ENCODE measurements at regions not wholly inside any gene's neighbourhood (a gene's known extent, or its start where the extent isn't known, plus 50 kb on each side); places are given as distances from the start of the nearest gene placed in this dataset.
"Not testable (repeated sequence)": the region's sequence is repeated elsewhere in the genome, so short reads cannot be mapped to it uniquely, and the experiment has no call there.

DNA sequence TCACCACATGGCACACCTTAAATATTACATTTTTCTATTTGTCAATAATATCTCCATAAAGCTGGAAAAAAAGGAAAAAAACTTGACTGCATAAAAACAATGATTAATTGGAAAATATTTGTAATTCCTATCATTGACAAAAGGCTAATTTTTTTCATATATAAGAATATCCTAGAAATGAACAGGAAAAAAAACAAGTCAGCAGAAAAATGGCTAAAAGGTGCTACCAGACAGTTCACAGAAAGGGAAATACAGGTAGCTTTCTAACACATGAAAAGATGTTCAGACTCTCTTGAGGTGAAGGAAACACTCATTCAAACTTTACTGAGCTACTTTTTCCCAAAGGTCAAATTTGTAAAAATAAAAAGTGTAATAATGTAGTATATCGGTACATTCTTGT, 104.1 kb upstream of the SCAF8 start:
- intact Hi-C loops (cut with DNase I): no loop called here
- peaks cover 3% of the 10 kb centered on the region for H3K27me3 ChIP-seq
- H3K36me3 ChIP-seq (replicated peaks in 1 of 2): no peaks in the 10 kb centered on the region
- no peak for DNase-seq
- H3K4me3 ChIP-seq: no peak overlapping the region
- H3K9me3 ChIP-seq (replicated peaks in 1 of 3): no peaks in the 10 kb centered on the region
- WGBS, 4 donors: 83 to 97% (median 88%) methylated on average over 1 of the region's 1 CpG
- no peaks in the 10 kb centered on the region for H3K4me1 ChIP-seq (replicated peaks in 1 of 2)
- TF ChIP-seq, protein P1, sequence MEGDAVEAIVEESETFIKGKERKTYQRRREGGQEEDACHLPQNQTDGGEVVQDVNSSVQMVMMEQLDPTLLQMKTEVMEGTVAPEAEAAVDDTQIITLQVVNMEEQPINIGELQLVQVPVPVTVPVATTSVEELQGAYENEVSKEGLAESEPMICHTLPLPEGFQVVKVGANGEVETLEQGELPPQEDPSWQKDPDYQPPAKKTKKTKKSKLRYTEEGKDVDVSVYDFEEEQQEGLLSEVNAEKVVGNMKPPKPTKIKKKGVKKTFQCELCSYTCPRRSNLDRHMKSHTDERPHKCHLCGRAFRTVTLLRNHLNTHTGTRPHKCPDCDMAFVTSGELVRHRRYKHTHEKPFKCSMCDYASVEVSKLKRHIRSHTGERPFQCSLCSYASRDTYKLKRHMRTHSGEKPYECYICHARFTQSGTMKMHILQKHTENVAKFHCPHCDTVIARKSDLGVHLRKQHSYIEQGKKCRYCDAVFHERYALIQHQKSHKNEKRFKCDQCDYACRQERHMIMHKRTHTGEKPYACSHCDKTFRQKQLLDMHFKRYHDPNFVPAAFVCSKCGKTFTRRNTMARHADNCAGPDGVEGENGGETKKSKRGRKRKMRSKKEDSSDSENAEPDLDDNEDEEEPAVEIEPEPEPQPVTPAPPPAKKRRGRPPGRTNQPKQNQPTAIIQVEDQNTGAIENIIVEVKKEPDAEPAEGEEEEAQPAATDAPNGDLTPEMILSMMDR (IDR thresholded peaks at IDR 0.05): no peak
- TF ChIP-seq POLR2A (IDR thresholded peaks at IDR 0.05): no peak
- no peak overlapping the region for H3K27ac ChIP-seq

DNA sequence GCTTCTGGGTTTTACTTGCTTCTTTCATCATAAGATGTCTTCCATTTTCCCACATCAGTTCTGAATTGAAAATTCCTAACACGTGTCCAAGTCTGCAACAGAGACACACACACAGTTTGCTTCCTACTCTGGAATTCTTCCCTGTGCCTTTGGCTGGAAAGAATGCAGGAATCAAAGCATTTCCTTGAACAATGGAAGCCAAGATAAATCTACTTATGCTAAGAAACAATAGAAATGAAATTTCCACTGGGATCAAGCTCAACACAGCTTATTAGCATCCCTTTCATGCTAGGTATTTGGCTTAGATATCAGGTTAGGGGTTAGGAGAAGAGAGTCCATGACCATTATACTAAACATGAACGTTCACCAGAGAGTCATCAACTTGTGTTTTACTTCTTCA, 101.1 kb upstream of the SCAF8 start:
- intact Hi-C loops (cut with DNase I): no loop called here
- no peaks in the 10 kb centered on the region for H3K9me3 ChIP-seq (replicated peaks in 1 of 3)

DNA sequence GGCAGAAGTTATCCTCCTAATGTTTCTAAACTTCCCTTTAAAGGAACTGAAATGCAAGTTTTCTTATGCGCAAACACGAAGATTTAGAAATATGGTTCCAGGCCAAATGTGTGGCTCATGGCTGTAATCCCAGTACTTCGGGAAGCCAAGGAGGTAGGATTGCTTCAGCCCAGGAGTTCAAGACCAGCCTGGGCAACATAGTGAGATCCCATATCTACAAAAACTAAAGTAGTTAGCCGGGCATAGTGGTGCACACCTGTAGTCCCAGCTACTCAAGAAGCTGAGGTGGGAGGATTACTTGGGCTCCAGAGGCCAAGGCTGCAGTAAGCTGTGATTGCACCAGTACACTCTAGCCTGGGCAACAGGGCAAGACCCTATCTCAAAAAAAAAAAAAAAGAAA, 95.8 kb upstream of the SCAF8 start:
- Histone ChIP-seq H3K36me3 (replicated peaks in 1 of 2) (no peaks in the 10 kb centered on the region), H3K4me1 (replicated peaks in 1 of 2) (no peaks in the 10 kb centered on the region), H3K27ac (no peak overlapping the region), H3K4me3 (no peak overlapping the region), H3K27me3 (peaks cover 14% of the 10 kb centered on the region), H3K9me3 (replicated peaks in 1 of 3) (no peaks in the 10 kb centered on the region)
- no peak for TF ChIP-seq POLR2A (IDR thresholded peaks at IDR 0.05)
- TF ChIP-seq, protein P1 (IDR thresholded peaks at IDR 0.05): no peak
- 82 to 91% (median 85%) methylated on average over 4 of the region's 4 CpGs for WGBS, 4 donors
- intact Hi-C loops (cut with DNase I): no loop called here
- no peak for DNase-seq

More for the DNA sequence above, 101.1 kb upstream of the SCAF8 start:
- Histone ChIP-seq H3K4me3 (no peak overlapping the region), H3K27ac (no peak overlapping the region), H3K27me3 (peaks cover 3% of the 10 kb centered on the region), H3K36me3 (replicated peaks in 1 of 2) (no peaks in the 10 kb centered on the region), H3K4me1 (replicated peaks in 1 of 2) (no peaks in the 10 kb centered on the region)
- 44 to 51% (median 46%) methylated on average over 2 of the region's 2 CpGs for WGBS, 4 donors
- TF ChIP-seq POLR2A (IDR thresholded peaks at IDR 0.05): no peak
- TF ChIP-seq, protein P1 (IDR thresholded peaks at IDR 0.05): no peak
- no peak for DNase-seq

DNA sequence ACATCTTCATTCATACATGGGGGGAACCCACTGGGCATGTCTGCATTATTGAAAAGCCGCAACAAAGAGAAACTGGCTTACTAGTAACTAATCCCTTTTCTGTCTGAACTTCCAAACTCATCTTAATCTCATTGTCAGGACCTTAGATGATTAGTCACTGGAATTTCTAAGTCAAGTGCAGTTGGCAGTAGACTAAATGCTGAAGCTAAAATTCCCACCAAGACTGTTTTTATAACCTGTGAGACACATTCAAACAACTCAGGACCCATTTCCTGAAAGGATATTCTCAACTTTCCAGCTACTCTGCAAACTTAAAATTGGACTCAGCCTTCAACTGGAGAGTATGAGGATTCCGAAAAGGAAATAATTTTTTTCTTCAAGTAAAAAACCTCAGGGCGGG, 94.8 kb upstream of the SCAF8 start:
- Histone ChIP-seq H3K4me1 (replicated peaks in 1 of 2) (no peaks in the 10 kb centered on the region), H3K36me3 (replicated peaks in 1 of 2) (no peaks in the 10 kb centered on the region), H3K27ac (no peak overlapping the region), H3K9me3 (replicated peaks in 1 of 3) (no peaks in the 10 kb centered on the region), H3K4me3 (no peak overlapping the region), H3K27me3 (peaks cover 14% of the 10 kb centered on the region)
- no peak for DNase-seq
- intact Hi-C loops (cut with DNase I): no loop called here
- WGBS, 4 donors: 63 to 73% (median 69%) methylated on average over 3 of the region's 3 CpGs
- TF ChIP-seq, protein P1 (IDR thresholded peaks at IDR 0.05): no peak

DNA sequence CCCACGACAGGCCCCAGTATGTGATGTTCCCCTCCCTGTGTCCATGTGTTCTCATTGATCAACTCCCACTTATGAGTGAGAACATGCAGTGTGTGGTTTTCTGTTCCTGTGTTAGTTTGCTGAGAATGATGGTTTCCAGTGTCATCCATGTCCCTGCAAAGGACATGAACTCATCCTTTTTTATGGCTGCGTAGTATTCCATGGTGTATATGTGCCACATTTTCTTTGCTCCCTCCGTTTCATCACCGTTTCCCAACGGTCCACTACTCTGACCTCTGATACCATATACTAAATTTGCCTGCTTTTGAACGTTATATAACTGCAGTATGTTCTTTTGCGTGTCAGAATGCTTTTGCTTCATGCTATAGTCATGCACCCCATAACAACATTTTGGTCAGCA, 94.0 kb upstream of the SCAF8 start:
- H3K27ac ChIP-seq; H3K9me3 ChIP-seq (replicated peaks in 1 of 3); intact Hi-C loops (cut with DNase I); H3K4me1 ChIP-seq (replicated peaks in 1 of 2); H3K36me3 ChIP-seq (replicated peaks in 1 of 2); DNase-seq; H3K4me3 ChIP-seq: not testable (repeated sequence)
- 80 to 88% (median 84%) methylated on average over 6 to 7 of the region's 7 CpGs for WGBS, 4 donors
- H3K27me3 ChIP-seq: peaks cover 14% of the 10 kb centered on the region
